ENCODE measurements at regions not wholly inside any gene's neighbourhood (a gene's known extent, or its start where the extent isn't known, plus 50 kb on each side); places are given as distances from the start of the nearest gene placed in this dataset.
A peak's percentile ranks its signal among the peaks of the same experiment; 100 is the strongest.
"Not testable (repeated sequence)": the region's sequence is repeated elsewhere in the genome, so short reads cannot be mapped to it uniquely, and the experiment has no call there.

DNA sequence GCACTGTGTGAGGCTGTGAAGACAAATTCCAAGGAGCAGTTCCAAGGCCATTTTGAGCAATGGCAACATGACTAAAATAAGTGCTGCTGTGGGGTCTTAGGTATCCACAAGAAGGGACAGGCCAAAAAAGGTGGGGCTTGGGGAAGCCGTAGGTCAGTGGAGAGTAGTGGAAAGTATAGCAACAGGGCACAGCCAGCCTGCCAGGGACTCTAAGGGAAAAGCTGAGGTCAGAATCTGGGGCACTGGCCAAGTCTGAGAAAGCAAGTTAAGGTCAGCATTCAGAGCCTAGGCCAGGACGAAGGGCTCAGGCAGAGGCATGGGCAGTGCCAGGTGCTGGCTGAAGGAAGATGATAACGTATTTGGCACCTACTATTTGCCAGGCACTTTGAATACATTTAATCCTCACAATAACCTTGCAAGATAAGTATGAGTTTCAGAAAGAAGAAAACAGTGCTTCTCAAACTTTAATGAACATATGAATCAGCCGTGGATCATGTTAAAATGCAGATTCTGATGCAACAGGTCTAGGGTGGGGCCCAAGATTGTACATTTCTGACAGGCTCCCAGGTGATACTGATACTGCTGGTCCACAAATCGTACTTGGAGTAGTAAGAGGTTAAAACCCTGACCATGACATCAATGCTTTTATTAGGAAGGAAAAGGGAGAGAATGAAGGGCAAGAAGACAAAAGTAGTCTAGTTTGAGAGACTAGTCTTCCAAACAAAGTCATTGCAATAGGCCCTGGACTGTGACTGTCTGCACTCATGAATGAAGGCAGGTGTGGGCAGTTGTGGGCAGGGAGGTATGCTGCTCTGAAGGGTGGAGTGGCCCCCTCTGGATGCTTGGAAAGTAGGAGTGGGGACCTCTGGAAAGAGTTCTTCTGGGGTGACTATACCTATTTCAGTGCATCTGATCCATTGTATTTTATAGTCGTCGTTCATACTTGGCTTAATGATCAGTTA is 106.3 kb upstream of the ANKRD28 start:
- DNase-seq (ENCODE audit: low read depth): no peak

DNA sequence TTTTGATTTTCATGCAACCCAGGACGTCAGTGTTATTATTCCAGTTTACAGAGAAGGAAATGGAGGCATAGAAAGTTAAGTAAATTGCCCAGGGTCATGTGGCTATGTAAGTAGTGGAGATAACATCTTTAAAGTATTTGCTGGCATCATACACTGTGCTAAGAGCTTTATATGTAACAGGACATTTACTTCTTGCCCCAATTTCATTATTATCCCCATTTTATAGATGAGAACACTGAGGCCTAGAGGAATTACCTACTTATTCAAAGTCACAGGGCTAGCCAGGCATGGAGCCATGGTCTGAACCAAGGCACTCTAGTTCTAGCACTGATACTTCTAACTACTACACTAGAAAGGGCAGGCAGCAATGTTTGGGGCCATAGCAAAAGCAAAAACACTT is 107.3 kb upstream of the ANKRD28 start:
- no peak for DNase-seq (ENCODE audit: low read depth)

DNA sequence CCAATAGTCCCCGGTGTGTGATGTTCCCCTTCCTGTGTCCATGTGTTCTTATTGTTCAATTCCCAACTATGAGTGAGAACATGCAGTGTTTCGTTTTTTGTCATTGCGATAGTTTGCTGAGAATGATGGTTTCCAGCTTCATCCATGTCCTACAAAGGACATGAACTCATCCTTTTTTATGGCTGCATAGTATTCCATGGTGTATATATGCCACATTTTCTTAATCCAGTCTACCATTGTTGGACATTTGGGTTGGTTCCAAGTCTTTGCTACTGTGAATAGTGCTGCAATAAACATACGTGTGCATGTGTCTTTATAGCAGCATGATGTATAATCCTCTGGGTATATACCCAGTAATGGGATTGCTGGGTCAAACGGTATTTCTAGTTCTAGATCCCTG is 109.6 kb upstream of the ANKRD28 start:
- DNase-seq (ENCODE audit: low read depth): not testable (repeated sequence)

DNA sequence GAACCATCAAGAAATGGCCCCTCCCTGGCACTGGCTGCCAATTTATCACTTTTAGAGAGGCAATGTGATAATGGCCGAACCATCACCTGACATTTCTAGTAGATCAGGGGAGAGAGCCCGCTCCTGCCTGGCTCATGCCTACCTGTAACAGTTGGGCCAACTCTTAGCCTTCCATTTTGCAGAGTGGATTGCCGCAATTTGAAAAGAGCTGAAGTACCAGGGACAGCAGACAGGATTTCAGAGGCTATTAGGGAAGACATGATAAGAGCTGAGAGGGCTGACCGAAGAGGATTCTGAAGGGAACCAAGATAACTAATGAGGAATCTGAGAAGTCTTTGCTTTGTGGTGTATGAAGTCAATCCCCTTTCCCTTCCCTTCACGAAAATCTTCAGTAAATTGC is 121.2 kb upstream of the ANKRD28 start:
- DNase-seq (ENCODE audit: low read depth): no peak

DNA sequence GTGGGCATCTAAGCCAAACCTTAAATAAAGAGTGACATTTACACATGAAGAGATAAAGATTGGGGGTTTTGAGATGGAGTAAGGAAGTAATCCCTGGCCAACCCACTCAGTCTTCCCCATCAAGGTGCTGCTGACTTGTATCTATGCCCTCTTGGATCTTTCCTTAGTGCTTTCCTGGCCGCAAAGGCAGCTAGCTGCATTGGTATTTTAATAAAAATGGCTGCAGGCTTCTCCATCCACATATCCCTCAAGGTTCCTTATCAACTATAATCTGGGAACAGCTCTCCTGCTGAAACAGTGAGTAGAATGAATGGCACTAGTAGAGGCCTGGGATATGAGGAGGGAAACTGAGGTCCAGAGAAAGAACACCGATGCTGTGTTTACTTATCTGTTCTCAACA is 122.2 kb upstream of the ANKRD28 start:
- no peak for DNase-seq (ENCODE audit: low read depth)

DNA sequence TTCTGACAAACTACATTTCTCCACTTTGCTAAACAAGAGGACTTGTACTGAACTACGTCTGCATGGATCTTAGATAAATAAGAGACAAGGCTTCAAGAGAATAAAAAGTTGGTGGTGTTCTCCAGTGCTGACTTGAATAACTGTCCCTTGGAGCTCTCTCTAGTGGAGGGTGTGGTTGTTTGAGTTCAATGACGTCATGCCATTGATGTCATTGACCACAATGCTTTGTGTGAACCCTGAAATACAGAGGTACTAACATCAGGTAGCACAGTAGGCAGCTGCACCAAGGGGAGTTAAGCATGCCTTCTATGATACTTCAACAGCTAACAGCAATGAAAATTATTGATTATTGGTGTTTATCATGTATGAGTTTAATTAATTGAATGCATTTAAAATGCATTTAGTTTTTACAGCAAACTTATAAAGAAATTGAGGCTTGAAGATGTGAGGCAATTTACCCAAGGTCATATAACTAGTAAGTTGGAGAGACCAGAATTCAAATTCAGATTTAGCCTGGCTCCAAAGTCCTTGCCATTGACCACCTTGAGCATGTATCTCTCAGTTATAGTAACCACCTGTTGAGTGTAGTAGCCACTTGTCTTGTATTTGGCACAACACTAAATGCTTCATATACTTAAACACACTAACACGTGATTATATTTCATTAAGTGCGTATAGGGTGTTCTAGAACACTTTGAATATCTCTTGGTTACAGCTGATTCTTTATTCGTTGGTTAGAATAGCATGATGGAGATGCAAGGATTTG is 126.0 kb upstream of the ANKRD28 start:
- no peak for DNase-seq (ENCODE audit: low read depth)

DNA sequence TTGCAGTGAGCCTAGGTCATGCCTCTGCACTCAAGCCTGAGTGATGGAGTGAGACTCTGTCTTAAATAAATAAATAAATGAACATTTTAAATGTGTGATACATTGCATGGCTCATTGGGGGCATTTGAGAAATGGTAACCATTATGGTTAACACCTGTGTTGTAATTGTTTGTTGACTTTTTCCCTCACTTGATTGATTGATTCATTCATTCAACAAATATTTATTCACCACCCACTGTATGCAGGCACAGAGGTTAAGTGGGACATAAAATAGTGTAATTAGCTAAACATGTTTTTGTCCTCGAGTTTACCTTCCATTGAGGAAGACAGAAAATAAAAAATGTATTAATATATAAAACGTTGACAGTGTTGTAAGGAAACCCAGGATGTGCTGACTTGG is 127.1 kb upstream of the ANKRD28 start:
- no peak for DNase-seq (ENCODE audit: low read depth)

DNA sequence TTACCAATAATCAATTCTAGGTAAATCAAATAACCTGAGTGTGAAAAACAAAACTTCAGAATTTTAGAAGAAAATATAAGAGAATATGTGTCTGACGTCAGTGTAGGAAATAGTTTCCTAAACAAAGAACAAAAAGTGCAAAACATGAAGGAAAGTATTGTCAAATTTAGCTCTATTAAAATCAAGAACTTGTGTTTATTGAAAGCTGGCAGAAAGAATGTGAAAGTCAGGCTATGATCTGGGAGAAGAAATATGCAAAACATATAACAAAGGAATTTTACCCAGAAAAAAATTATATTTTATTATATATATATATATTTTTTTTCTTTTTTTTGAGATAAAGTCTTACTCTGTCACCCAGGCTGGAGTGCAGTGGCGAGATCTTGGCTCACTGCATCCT is 129.1 kb upstream of the ANKRD28 start:
- DNase-seq (ENCODE audit: low read depth): no peak

DNA sequence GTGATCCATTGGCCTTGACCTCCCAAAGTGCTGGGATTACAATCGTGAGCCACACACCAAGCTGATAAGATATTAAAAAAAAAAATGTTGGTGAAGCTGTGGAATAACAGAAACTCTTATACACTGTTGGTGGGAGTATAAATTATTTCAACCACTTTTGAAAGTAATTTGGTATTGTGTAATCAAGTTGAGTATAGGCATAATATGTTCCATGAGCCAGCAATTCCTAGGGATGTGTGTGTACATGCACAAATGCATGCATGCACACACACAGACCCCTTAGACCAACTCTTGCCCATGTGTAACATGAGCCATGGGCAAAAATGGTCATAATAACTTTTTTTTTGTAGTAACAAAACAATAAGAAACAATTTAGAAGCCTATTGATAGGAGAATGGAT is 130.2 kb upstream of the ANKRD28 start:
- DNase-seq (ENCODE audit: low read depth): no peak

DNA sequence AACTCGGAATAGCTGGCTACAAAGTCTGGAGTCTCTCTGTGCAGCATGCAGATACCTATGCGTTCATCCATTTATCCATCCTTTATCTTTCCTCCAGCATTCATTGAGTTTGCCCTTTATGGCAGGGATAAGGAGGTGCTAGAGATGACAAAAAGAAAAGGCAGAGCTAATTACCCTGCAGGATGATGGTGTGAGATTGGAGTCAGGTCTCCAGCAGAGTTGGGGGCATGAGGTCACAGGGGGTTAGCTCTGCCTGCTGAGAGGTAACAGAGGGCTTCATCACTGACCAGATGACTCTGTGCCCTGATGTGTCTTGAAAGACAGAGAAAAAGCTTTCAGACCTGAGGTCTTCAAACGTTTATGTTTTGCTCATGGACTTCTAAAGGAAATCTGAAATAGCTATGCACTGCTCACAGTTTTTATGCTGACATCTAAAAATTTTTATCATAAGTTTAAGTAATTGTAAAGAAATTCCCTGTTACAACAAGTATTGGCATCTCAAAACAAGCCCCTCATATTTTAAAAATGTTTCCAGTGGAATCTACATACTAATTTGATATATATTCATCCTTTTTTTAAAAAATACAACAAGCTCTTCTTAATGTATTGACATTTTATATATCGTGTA is 132.3 kb upstream of the ANKRD28 start:
- no peak for DNase-seq (ENCODE audit: low read depth)

DNA sequence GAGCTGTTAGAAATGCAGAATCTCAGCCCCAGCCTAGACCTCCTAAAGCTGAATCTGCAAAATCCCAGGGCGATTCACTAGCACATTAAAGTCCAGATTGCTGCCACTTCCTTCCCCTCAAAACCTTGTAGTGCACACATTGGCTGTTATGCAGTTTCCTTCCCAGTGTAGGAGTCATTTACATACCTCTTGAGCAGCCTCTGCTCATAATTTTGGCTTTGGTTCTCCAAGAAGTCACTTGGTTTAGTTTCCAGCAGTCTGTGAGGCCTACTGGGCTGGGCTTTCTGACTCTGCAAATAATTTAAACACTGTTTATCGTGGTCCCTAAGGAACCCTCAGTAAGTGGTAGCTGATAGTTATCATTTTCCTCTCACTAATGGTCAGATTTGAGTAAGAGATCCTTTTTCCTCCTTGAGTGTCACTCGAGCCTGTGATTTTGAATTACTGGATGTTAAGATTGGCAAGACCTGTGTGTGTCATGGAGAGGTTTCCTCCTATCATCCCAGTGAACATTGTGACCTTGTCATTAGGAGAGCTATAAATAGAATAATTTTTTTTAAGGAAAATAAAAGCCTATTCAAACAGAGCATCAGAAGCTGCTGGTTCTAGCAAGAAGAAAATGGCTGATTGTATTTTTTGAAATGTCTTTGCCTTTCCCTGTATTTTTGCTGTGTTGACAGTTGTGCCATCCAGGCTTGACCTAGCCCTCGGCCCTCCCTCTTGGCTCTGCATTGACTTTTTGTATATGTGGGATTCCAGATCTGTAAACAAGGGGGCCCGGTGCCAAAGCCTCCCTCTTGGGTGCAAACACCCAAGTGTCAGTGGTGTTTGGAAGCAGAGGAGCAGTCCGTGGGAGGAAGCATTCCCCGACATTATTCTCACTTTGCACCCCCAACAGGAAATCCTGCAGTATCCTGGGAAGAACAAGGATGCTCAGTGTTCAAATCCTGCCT is 134.8 kb upstream of the ANKRD28 start:
- DNase-seq (ENCODE audit: low read depth): no peak

DNA sequence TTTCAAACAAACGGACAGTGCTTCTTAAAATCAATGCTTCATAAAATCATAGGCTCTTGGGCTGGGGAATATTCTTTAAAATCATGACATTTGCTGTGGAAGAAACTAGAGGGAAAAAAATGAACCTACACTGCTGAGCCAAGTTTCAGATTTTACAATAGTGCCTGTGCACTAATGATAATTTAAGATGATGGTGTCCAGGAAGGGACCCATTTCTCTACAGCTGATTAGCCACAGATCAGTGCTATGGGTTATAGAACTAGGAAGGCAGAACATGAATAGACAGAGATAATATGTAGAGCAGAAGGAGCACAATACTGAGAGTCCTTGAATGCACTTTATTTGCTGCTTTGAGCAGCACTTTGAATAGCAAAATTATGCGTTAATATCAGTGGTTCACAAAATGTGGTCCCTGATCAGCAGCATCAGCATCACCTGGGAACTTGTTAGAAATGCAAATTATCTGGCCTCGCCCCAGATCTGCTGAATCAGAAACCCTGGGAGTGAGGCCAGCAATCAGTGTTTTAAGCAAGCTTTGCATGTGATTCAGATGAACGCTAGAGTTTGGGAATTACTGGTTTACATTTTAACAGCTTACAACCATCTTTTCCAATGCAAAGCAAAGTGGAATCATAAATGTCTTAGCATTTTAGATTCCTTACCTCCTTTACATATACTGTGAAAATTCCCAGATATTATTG is 135.8 kb upstream of the ANKRD28 start:
- DNase-seq (ENCODE audit: low read depth): no peak

DNA sequence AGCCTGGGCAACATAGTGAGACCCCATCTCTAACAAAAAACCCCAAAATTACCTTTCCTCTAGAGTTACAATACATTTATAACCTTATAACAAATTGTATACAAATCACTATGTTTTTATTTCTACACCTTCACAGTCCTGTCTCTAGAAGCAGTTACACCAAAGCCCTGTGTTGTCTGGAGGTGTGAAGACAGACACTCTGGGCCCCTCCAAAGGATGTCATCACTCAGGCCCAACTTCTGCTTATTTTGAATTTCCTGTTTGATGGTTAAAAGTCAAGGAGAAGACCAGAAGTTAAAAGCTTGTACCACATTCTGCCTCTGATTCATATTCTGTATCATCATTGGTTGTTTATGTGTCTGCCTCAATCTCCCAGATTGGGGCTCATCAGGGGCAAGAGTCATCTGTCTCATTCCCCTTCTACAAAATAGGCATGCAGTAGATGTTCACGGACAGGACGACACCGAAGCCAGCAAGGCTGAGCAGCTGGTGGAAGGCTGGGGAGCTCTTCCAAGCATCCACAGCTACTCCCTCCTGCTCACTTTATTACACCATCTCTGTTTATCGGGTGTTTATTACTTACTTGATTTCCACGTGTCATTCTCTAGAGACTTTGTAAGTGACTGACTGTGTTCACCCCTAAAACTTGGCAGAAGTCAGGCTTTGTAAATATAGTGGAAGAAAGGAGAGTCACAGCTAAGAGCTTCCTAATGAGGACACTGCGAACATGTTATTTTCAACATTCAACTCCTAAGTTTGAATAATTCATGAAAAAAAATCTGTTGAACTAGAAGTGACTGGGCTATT is 136.8 kb upstream of the ANKRD28 start:
- DNase-seq (ENCODE audit: low read depth): no peak

DNA sequence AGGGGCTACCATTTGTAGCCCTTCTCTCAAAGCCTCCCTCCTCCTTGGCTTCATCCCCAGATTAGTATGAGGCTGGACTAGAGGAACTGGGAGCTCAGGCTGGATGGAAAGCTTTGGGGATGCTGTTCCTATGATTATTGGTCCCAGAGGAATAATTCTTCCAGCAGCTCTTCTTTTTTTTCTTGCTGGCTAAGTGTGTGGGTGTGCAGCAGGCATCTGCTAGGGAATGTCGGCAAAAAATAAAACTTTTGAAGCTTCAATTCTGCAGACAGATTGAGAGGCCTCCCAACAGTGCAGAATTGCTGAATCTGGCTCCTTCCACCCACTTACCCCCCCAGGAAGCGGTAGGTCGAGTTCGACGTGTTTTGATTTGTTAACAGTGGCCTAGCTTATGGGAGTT is 138.5 kb upstream of the ANKRD28 start:
- DNase-seq (ENCODE audit: low read depth): peak; percentile 34

DNA sequence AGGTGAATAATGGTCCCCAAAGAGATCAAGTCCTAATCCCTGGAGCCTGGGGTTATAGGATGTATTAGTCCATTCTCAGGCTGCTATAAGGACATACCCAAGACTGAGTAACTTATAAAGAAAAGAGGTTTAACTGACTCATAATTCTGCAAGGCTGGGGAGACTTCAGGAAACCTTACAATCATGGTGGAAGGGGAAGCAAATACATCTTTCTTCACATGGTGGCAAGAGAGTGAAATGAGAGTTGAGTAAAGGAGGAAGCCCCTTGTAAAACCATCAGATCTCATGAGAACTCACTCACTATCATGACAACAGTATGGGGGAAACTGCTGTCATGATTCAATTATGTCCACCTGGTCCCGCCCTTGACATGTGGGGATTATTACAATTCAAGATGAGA is 142.9 kb upstream of the ANKRD28 start:
- DNase-seq (ENCODE audit: low read depth): no peak

DNA sequence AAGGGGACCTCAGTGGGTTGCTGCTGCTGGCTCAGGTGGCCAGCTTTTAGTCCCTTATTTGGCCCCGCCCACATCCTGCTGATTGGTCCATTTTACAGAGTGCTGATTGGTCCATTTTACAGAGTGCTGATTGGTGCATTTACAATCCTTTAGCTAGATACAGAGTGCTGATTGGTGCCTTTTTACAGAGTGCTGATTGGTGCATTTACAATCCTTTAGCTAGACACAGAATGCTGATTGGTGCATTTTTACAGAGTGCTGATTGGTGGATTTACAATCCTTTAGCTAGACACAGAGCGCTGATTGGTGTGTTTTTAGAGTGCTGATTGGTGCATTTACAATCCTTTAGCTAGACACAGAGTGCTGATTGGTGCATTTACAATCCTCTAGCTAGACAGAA is 143.7 kb upstream of the ANKRD28 start:
- not testable (repeated sequence) for DNase-seq (ENCODE audit: low read depth)

DNA sequence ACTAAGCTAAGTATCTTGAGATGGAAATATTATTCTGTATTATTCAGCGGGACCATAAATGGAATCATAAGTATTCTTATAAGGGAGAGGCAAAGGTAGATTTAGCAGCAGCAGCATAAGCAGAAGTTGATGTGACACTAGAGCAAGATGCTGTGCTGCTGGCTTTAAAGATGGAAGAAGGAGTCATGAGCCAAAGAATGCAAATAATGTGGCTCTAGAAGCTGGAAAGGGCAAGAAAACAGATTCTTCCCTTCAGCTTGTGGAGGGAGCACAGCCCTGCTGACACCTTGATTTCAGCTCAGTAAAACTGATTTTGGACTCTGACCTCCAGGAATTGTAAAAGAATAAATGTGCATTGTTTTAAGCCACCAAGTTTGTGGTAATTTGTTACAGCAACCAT is 144.2 kb upstream of the ANKRD28 start:
- no peak for DNase-seq (ENCODE audit: low read depth)

DNA sequence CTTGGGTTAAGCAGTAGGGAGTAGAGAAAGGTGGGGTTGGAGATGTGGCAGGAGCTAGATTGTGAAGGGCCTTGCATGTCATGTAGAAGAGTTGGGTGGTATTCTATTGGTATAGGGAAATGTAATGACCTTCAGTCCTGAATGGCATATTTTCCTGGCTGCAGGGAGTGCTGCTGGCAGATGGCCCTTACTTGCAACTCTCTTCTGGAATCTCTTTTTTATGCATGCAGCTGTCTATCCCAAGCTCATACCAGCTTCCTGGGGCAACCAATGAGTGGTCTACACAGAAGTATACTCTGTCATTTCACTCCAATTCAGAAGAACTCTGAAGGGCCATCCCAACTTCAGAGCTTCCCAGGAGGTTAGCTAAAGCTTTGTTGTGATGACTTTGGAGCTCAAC is 144.7 kb upstream of the ANKRD28 start:
- DNase-seq (ENCODE audit: low read depth): no peak

DNA sequence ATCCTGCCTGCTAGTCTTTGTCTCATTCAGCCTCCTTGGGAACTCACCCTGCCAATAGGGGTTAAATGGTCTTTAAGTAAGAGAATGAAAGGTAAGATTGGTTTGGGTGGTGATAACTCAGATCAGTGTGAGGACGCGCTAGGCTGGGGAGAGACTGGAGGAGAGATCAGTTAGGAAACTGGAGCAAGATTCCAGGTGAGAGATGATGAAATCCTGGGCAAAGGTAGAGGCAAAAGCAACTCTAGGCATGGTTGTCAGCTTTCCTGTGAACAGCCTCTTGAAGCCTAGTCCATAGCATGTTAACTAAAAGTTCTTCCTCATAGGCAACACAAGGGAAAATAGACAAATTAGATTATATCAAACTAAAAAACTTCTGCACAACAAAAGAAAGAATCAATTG is 145.2 kb upstream of the ANKRD28 start:
- no peak for DNase-seq (ENCODE audit: low read depth)

DNA sequence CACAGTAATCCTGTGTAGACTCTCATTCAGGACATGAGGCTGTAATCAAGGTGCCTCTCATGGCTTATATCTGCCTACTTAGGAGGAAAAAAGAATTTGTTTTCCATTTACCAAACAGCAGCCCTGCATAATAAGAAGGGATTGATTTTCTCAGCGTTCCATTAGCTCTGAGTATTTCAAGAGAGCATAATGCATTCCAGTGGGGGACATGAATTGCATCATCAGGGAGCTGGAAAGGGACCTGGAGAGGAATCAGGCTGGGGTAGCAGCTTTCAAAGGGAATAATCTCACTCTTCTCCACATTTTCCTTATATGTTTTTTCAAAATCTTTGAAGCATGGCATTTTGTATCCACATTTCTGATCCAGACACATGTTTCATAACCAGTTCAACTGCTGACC is 150.6 kb upstream of the ANKRD28 start:
- DNase-seq (ENCODE audit: low read depth): no peak

Measured in LHCN-M2 (cell line).